Germinal center (tissue), 1 donor: ENCODE measurements at regions not wholly inside any gene's neighbourhood (a gene's known extent, or its start where the extent isn't known, plus 50 kb on each side); places are given as distances from the start of the nearest gene placed in this dataset.

ENCODE experiments used
- DNase-seq: peaks from one replicate; pipeline ENCODE4 v3.0.0; 2012; ENCODE audit warnings: mixed read lengths, low spot score

DNA sequence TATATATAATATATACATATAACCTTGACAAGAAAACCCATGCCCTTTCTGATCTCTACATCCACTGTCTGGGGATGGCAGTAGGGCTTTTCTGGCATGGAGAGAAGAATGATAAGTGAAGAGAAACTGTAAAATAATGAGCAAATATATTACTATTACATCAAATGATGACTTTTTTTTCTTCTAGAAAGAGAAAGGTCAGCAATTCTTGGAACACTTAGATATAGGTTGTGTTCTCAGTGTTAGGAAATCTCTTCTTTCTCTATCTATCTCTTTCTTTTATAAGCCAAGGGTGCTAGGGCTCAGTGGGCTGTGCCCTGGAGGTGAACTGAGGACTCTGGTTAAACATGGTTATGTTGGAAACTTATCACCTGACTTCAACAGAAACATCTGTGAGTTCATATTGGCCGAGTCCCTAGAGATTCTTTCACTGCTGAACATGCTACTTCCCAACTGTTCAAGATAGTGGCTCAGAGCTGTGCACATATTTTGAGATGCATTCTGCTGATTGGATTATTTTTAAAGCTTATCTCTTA lies 265.1 kb downstream of the GBA3 start:
- DNase-seq: no peak

DNA sequence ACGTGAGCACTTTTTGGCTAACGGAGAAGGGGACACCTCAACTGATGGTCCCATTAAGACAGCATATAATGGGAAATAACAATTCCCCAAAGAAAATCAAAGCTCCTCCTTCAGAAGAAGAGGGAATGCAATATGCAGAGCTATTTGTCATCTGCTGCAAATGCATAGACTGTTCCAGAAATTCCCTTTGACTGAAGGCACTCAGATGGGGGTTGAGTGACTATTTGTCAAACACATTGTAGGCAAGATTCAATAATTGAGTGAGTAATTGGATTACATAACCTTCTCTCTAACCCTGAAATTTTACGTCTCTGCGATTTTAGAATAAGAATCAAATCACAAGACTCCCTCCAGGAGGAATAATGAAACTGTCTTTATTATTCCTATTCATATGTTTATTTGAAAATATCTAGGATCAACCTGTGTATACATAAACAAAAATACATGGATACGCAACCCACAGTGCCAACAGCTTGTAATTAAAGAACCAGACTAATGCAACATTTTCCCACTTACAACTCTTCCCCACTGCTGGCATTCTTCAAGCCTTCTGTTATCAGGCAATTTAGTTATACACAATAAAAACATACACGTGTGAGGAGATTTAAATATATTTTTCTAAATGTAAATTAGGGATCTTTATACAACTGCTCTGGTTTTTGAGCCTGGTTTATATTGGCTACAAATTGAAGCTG lies 256.6 kb downstream of the GBA3 start:
- DNase-seq: no peak

DNA sequence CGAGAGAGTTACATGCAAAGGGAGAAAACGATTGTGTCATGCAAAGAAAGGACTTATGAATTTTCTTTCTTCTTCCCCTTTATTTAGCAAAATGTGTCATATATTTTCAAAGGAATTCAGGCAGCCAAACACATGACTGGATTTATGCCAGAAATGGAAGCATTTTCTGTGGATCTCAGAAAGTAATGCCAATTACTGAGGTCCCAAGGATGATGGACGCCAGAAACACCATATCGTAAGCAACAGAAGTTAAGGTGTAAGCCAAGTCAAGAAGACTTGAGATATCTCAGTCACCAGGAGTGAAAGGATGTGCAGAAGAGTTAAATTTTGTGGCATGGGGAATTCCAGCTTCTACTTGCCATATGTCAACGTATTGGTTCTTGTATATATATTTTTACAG lies 255.1 kb downstream of the GBA3 start:
- DNase-seq: no peak

- no peak for DNase-seq
Observed at GRCh38 chr4:22942920-22943559, 250.3 kb downstream of the GBA3 start.

DNA sequence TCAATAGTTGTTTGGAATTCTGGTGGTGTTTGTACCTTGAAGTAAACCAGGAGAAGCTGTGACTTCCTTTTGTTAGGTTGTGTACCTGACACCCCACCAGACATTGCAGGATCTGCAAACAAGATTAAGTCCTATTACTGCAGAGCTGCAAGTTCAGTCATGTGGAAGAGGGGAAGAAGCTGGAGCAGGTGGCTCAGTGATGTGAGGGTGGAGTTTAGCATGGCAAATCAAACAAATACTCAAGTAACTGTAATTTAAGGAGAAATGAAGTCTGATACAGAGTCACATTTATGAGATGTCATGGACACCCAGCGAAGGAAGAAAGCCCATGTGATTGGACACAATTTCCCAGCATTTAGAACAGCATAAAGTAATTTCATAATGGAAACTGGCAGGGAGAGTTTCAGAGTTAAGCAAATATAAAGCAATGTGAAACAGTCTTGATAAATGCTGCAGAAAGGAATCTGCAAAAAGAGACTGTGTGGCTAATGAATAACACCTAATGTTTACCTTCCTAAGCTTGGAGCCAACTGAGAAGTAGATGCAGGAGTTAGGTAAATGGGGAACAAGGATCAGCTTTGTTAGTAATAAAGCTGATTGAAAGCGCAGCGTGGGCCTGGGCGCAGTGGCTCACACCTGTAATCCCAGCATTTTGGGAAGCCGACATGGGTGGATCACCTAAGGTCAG lies 249.1 kb downstream of the GBA3 start:
- DNase-seq: no peak

DNA sequence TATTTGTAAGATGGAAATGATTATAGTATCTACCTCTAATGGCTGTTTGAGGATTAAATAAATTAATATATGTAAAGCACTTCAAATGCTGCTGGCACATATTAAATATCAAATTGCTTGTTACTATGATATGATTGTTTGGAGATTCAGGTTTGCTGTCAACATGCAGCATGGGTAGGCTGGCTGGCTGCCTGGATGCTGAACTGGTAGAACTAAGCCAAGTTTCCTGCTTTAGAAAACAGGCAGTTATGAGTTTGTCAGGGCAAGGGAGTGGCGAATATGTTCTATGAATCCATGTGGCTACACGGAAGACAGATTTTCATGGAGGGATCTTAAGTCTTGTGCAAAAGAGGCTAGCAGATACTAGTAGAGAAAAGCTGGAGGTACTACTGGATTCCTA lies 239.6 kb downstream of the GBA3 start:
- DNase-seq: no peak

DNA sequence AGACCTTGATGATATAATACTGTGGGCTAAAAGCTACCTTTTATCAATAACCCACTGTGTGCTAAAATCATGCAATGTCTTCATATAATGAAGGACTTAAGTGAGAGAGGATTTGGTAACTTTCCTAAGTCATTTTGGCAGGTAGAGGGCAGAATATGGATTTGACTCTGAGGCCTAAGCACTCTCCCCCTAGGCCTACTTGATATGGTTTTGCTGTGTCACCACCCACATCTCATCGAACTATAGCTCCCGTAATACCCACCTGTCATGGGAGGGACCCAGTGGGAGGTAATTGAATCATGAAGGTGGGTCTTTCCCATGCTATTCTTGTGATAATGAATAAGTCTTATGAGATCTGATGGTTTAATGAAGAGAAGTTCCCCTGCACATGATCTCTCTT lies 229.7 kb downstream of the GBA3 start:
- DNase-seq: no peak

GRCh38 chr4:22921936-22922335 lies 229.2 kb downstream of the GBA3 start:
- DNase-seq: no peak

DNA sequence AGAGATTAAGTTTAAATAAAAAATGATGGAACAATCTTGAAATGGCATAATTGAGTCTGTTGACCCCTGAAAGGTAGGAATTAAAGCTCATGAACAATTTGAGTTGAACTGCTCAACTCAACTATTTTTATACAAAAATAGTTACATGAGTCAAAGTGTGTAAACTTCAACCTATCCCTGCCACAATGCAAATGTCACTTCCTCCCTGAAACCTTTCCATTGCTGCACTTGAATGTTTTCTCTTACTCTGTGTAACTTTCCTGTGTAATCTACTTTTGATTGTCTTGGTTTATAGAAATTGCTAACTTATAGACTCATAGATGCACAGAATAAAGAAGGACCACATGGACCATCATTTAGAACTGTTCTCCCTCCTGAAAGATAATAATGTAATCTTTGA lies 218.5 kb downstream of the GBA3 start:
- DNase-seq: no peak

DNA sequence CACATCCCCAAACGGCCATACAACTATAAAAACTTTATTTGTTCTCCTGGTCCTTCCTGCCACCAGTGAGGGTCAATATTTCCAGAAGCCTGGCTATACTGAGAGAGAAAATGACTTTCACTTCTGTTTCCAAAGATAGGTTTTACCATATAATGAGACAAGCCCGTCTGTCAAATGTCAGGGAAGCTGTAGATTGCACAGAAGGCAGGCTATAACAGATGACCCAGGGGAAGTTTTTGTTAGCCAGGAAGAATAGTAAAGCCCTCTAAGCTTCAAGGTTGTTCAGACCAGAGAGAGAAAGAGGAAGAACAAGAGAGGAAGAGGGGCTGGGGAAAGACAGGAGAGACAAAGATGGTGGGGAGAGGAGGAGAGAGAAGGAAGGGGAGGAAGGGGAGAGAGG lies 217.5 kb downstream of the GBA3 start:
- DNase-seq: no peak

DNA sequence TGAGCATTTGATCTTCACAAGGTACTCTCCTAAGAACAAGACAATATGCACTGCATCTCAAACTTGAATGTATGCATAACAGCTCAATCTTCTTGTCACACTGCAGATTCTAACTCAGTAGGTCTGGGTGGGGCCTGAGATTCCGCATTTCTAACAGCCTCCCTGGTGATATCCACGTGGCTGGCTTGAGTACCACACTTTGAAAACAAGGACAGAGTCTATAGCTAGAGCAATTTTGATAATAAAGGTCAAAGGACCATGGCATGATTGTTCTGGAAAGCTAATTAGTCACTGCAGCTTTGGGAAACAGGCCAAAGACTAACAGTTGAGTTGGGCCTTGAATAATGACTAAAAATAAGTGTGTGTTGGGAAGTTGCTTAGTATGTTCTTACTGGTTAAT lies 213.3 kb downstream of the GBA3 start:
- DNase-seq: no peak

- DNase-seq: no peak
Observed at GRCh38 chr4:22903913-22904312, 211.2 kb downstream of the GBA3 start.

GRCh38 chr4:22901631-22902030 lies 208.9 kb downstream of the GBA3 start:
- DNase-seq: no peak

DNA sequence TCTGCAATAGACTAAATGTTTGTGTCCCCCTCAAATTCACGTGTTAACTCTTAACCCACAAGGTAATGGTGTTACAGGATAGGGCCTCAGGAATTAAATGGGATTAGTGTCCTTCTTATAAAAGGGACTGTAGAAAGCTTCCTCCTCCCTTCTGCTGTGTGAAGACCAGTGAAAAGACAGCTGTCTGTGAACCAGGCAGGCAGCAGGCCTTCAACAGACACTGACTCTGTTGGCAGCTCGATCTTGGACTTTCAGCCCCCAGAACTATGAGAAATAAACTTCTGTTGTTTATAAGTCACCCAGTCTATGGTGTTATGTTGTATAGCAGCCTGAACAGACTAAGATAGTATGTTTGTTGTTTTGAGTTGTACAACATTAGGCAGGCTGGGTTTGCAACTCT lies 208.1 kb downstream of the GBA3 start:
- DNase-seq: no peak

DNA sequence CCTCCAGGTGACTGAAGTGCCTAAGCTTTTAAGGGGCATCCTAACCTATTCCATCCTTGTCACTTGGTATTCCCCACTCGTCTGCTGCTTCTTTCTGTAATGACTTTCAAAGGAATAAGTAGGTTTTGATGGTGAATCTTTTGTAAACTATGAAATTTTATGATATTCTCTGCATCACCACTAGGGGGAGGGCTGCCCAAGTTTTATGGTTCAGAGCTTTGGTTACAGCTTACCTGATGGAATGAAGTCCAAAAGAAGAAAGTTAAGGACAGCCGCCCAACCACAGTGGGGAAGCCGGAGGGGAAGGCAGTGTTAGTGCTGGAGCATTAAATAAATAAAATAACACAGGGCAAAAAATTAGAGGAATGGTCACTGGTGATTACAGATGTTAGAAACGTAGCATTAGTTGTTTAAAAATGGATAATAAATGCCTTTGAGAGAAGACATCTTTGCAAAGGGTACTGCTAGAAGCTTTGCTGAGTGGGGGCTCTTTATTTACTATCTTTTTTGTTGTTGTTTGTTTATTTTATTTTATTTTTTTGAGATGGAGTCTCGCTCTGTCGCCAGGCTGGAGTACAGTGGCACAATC lies 204.9 kb downstream of the GBA3 start:
- DNase-seq: peak; percentile 11

- no peak for DNase-seq
Observed at GRCh38 chr4:22895482-22895881, 202.7 kb downstream of the GBA3 start.

DNA sequence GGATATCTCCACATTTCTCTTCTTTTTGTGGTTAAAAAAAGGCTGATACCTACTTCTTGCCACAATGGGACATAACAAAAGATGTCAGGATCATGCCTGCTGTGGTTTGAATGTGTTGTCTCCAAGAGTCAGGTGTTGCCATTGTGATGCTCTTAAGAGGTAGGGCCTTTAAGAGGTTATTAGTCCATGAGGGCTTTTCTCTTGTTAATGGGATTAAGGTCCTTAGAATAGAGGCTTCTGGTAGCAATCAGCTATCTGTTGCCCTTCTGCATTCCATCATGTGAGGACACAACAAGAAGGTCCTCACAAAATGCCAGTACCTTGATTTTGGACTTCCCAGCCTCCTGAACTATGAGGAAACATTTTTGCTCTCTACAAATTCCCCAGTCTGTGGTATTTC lies 191.4 kb downstream of the GBA3 start:
- DNase-seq: no peak

DNA sequence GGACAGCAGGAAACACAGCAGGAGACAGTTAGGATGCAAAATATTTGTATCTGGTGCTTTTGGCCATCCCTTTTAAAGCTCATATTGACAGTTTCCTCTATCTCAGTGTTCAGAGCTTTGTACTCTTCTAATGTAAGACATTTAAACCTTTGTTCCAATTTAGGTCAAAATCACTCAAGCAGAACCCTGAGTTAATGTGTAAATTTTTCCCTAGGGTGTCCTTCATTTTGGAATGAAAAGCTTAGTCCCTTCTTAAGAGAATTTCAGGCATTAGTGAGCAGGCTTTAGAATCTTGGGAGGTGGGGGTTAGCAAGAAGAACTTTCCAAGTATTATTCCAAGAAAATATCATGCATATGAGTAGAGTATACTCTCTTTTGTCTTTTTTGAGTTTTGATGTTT lies 188.7 kb downstream of the GBA3 start:
- DNase-seq: no peak

DNA sequence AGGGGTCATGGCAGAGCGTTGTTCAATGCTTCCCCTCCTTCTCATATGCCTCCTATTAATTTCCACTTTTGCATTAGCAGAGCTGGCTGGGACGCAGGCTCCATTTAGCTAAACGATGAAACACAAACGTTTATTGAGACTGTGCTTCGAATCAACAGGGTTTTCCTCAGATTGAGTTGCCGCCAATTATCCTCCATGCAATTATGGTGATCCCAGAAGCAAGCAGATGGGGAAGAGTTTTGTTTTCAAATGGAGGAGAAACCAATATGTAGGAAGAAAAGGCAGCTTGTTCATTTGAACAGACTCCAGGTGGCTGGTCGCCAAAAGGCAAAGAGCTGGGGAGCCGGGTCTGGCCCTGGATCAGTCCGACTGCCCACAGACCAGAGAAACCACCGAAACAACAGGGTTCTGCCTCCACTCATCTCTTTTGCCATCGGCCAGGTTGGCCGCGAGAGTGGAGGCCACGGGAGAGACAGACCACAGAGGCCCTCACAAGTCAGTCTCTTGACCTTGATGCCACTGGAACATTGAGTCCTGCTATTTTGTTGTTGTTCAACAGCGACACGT lies 184.8 kb downstream of the GBA3 start:
- DNase-seq: no peak

DNA sequence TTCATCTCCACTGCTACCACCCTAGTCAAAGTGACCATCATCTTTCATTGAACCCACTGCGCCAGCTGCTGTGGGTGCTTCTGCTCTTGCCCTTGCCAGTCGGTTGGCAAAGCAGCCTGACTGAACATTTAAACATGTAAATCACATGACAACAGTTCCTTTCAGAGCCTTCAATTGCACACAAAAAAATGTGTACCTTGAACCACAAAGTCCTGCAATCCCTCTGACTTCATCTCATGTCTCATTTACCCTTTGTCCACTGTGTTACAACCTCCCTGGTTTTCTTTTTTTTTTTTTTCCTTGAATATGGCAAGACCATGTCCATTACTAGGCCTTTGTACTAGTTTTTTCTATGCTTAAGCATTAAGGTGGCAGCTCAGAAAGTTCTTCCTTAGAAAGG lies 183.5 kb downstream of the GBA3 start:
- DNase-seq: no peak

DNA sequence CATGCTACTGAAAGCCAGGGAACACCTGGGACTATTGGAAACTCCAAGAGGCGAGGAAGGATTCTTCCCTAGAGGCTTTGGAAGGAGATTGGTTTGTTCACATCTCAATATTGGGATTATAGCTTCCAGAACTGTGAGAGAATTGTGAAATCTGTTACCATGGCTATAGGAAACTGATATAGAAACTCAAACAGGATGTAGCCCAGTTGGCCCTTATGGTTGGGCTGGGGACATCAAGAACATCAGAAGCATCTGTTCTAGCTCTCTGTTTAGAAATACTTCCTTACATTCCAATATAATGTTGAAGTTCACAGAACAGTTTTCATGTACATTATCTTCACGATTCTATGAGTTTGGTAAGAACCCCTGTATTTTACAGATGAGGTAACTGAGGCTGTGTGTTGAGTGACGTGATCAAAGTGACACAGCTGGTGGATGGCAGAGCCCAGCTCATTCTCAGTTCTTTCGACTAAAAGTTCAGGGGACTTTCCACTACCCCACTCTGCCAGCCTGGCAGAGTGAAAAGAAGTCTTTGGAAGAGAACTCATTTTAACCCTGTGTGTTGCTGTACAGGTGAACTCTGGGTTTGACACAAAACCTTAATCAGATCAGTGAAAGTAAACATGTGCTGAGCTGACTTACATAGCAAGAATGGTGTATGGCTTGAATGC lies 183.0 kb downstream of the GBA3 start:
- DNase-seq: no peak

- DNase-seq: no peak
Observed at GRCh38 chr4:22874334-22874912, 181.7 kb downstream of the GBA3 start.
